BJ (cell line): ENCODE measurements at regions not wholly inside any gene's neighbourhood (a gene's known extent, or its start where the extent isn't known, plus 50 kb on each side); places are given as distances from the start of the nearest gene placed in this dataset.

ENCODE experiments used
- CTCF ChIA-PET: fragments of 350-600 bp; formaldehyde crosslinking; extraction: SDS; loops from one replicate; lab custom pipeline; 2021; ENCODE audit warnings: antibody characterized with exemption, inconsistent platforms; lab: Yijun Ruan, JAX
- POLR2A ChIA-PET: fragments of 300-600 bp; sonication (Branson Sonifier 250); formaldehyde crosslinking; extraction: SDS; loops from one replicate; lab custom pipeline; 2021; ENCODE audit warnings: antibody characterized with exemption; lab: Charles Lee
- DNase-seq: peaks from one replicate; pipeline ENCODE4 v3.0.0-alpha.2; 2011; ENCODE audit warnings: low read depth
- H3K27me3 ChIP-seq: 2 replicates; pipeline ENCODE4 v1.6.0; 2011; ENCODE audit warnings: low read length; ENCODE audit not compliant: control insufficient read depth, insufficient read depth
- H3K36me3 ChIP-seq: 2 replicates; pipeline ENCODE4 v1.5.1; 2011; ENCODE audit warnings: low read length; ENCODE audit not compliant: control insufficient read depth, insufficient read depth
- H3K4me3 ChIP-seq: 2 replicates; pipeline ENCODE4 v1.5.1; 2011; ENCODE audit warnings: low read depth, mild to moderate bottlenecking, control low read depth, low read length
- TF ChIP-seq, protein P1 (sequence below): IDR thresholded peaks from 2 replicates; pipeline ENCODE4 v1.5.1; 2011; ENCODE audit warnings: low read depth, mild to moderate bottlenecking, control low read depth, inconsistent platforms, low read length, moderate library complexity; ENCODE audit not compliant: insufficient read depth

DNA sequence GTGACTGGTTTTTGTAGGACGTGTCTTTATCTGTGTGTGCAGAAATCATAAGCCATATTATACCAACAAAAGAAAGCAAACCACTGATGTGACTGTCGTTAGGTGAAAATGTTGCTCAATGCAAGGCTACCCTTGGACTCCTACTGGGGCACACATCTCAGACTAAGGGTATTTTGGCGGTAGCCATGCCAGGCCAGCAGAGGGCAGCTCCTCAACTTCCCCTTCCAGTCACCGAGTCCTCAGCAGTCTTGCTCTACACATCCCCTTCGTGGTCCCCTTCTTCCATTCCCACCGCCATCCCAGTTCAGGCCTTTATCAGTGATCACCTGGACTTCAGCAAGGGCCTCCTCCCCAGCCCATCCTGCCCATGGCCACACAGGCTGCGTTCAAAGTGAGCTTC is 113.7 kb upstream of the GGTLC1 start:
- DNase-seq: no peak
- no peaks in the 10 kb centered on the region for H3K27me3 ChIP-seq
- TF ChIP-seq, protein P1, sequence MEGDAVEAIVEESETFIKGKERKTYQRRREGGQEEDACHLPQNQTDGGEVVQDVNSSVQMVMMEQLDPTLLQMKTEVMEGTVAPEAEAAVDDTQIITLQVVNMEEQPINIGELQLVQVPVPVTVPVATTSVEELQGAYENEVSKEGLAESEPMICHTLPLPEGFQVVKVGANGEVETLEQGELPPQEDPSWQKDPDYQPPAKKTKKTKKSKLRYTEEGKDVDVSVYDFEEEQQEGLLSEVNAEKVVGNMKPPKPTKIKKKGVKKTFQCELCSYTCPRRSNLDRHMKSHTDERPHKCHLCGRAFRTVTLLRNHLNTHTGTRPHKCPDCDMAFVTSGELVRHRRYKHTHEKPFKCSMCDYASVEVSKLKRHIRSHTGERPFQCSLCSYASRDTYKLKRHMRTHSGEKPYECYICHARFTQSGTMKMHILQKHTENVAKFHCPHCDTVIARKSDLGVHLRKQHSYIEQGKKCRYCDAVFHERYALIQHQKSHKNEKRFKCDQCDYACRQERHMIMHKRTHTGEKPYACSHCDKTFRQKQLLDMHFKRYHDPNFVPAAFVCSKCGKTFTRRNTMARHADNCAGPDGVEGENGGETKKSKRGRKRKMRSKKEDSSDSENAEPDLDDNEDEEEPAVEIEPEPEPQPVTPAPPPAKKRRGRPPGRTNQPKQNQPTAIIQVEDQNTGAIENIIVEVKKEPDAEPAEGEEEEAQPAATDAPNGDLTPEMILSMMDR: 0 out of 2 replicates have a peak, but pooled peaks have one; percentile 3
- CTCF ChIA-PET: interaction anchor here (0.7 to 1.9 kb wide), 4 partner anchors 9 to 816 kb away, joined by 3 to 5 read pairs (median 4); no protein-coding TSS in a partner anchor
- no peak overlapping the region for H3K4me3 ChIP-seq
- no peaks in the 10 kb centered on the region for H3K36me3 ChIP-seq
- POLR2A ChIA-PET: no interaction called here

DNA sequence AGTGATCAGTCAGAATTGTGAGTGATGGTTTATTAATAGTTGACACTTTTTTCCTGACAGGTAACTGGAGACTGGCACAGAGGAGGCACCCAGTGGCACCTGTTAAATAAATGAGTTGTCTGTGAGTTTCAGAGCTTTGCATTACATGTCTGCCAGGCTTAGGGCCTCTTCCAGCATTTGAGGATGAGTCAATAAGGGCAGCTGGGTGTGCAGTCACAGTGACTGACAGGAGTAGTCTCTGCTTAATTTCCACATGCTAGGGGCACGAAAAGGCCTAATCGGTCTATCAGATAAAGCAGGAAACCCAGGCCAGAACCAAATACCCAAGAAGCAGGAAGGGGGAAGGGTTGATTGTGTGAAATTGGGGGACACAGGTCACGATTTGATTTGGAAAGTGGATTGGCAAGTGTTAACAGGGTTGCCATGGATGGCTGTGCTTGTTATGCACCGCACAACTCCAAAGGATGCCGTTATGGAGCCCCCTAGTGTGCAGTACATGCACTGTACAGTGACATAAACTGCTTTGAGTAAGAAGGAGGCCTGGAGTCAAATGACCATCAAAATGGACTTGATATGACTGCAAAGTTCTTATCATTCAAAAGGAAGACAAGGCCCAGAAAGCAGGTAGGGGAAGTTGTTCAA is 111.9 kb upstream of the GGTLC1 start:
- Histone ChIP-seq H3K36me3 (no peaks in the 10 kb centered on the region), H3K27me3 (no peaks in the 10 kb centered on the region), H3K4me3 (no peak overlapping the region)
- CTCF ChIA-PET: interaction anchor here (1.0 to 1.2 kb wide), 2 partner anchors 11 to 45 kb away, joined by 3 read pairs; no protein-coding TSS in a partner anchor
- POLR2A ChIA-PET: no interaction called here
- TF ChIP-seq, protein P1: peak; percentile 63
- DNase-seq: no peak

DNA sequence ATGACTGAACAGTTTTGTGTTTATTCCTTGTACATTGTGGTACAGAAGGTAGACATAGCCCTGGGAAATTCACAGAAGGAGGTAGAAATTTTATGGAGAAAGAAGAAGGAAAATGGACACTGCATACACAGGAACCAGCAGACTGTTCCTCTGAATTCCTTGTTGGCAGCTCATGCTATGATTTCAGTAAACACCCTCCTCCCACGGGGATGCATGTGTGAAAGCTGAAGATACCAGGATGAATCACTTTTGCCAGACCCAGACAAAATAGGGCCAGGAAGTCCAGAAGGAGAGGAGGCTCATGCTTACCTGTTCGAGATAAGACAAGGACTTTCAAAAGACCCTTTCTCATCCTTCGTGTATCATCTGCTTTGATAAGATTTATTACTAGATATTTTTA is 110.3 kb upstream of the GGTLC1 start:
- no peak for DNase-seq
- TF ChIP-seq, protein P1: no peak
- no peaks in the 10 kb centered on the region for H3K36me3 ChIP-seq
- ChIA-PET CTCF (interaction anchor here (0.6 kb wide), 1 partner anchor 610 kb away, joined by 3 read pairs; no protein-coding TSS in a partner anchor), POLR2A (no interaction called here)
- no peak overlapping the region for H3K4me3 ChIP-seq
- no peaks in the 10 kb centered on the region for H3K27me3 ChIP-seq

DNA sequence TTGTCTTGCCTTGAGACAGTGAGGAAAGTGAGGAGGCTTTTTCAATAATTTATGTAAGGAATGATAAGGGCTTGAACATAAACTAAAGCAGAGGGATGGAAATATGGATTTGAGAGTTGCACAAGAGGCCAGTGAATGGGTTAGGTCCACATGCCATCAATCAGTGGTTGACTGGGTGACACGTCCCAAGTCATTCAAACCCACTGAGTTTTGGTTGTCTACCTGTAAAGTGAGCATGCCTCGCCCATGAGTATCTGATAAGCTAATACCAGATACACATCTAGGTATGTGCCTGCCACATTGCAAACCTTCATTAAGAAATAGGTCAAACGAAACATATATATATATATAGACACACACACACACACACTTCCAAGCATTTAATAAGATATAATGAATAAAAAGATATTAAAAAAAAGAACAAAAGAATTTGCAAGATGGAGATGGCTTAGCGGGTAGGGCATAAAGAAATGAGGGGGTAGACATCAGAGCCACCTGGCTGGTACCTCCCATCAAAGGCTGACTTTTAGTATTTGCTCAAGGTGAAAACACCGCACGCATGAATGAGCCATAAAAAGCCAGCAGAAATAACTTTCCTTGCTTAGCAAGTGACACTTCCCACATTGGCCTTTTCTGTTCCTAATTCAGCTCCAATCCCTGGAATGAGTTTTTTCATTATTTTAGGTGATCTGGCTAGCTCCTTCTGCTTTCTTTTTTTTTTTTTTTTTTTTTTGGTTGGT is 109.1 kb upstream of the GGTLC1 start:
- Histone ChIP-seq H3K36me3 (no peaks in the 10 kb centered on the region), H3K27me3 (no peaks in the 10 kb centered on the region), H3K4me3 (no peak overlapping the region)
- CTCF ChIA-PET: interaction anchor here (0.6 kb wide), 2 partner anchors 66 to 1614 kb away, joined by 3 to 4 read pairs; no protein-coding TSS in a partner anchor
- TF ChIP-seq, protein P1: no peak
- POLR2A ChIA-PET: interaction anchor here (0.6 kb wide), 1 partner anchor 95 kb away, joined by 17 read pairs; no protein-coding TSS in a partner anchor
- DNase-seq: no peak

DNA sequence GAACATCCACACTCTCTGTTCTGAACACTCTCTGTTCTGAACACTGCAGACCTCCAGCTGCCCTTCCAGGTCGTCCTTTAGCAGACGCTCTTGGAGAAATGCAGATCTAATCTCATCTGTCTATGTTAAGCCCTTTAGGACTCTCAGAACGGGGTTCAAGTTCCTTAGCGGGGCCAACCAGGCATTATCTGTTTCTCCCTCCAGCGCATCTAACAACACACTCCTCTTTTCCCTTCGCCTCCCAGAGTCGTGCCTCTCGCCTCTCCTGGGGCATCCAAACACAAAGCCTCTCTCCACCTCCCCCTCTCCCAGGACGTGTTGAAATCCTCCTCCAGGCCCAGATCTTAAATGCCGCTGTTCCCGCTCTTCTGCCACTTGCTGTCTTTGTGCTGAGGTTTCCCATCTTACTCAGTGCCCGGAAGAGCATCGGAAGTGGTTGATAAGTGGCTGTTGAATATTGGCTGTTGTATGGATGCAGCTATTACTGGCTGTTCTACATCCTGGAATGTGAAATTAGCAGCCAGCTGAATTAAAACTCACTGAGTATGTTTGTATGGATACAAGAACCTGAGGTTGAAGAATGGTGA is 108.4 kb upstream of the GGTLC1 start:
- Histone ChIP-seq H3K27me3 (no peaks in the 10 kb centered on the region), H3K36me3 (no peaks in the 10 kb centered on the region), H3K4me3 (no peak overlapping the region)
- CTCF ChIA-PET: no interaction called here
- POLR2A ChIA-PET: no interaction called here
- TF ChIP-seq, protein P1: no peak
- no peak for DNase-seq
